NCI-H2227 (cell line): ENCODE measurements at regions not wholly inside any gene's neighbourhood (a gene's known extent, or its start where the extent isn't known, plus 50 kb on each side); places are given as distances from the start of the nearest gene placed in this dataset.
"Not testable (repeated sequence)": the region's sequence is repeated elsewhere in the genome, so short reads cannot be mapped to it uniquely, and the experiment has no call there.

Experiments used
- DNase-seq: peaks from one replicate; lab custom pipeline; 2025; ENCODE audit not compliant: unreplicated experiment; lab: John Stamatoyannopoulos, UW

- no peak for DNase-seq
These were observed 456.4 kb upstream of the CFAP20DC start for GRCh38 chr3:59506191-59506590.

DNA sequence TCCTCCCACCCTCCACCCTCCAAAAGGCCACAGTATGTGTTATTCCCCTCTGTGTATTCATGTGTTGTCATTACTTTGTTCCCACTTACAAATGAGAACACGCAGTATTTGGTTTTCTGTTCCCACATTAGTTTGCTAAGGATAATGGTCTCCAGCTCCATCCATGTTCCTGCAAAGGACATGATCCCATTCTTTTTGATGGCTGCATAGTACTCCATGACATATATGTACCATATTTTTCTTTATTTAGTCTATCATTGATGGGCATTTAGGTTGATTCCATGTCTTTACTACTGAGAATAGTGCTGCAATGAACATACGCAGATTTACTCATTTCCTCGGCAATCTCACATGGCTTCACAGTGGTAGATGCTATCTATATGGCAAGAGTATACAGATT, 453.6 kb upstream of the CFAP20DC start:
- no peak for DNase-seq

DNA sequence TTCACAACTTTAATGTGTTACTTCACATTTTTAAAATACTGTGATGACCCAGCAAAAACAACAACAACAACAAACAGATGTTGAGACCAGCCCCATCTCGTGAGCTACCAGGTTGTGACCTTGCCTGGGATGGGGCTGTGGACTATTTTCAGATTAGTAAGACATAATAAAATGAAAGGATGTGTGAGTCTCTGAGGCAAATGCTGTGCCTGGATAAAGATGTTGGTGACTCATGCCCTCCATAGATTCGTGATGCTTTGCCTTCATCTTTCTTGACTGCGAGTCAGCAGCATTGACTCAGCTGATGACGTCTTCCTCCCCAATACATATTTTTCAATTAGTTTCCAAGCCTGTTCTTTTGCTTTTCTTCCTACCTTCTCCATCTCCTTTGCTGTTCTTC, 453.0 kb upstream of the CFAP20DC start:
- no peak for DNase-seq

DNA sequence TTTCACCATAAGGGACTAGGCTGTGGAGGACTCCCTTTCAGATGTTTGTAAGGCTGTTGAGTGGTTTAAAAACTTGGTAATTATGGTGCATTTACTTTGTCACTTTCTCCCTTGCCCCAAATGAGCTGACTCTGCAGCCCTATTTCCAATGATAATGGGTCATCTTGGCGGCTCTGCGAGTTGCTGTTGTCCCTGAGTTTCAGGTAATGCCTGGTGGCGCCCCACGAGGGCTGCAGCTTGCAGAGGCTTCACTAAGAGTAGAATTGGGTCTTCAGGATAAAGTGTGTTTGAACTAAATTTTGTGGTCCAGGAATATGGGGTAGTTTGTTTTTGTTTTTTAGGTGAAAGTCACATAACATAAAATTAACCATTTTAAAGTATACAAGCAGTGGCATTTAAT, 450.1 kb upstream of the CFAP20DC start:
- no peak for DNase-seq

- no peak for DNase-seq
These were observed 449.2 kb upstream of the CFAP20DC start for GRCh38 chr3:59499000-59499399.

DNA sequence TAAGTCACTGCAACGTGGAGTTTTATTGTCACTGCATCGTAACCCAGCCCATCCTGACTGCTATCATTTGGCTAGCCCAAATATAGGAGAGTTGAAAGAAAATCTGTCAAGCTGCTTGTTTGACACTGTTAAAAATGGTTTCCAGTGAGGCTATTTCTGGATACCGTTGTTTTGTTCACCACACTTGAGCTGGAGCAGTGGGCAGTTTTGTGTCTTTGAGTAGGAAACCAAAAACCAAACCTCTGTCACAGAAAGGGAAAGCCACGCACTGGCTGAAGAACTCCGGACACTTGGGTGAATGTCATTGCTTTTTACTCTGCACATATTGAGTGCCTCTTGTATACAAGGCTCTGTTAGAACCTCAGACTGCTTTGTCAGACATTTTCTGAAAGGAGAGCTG, 446.4 kb upstream of the CFAP20DC start:
- no peak for DNase-seq

DNA sequence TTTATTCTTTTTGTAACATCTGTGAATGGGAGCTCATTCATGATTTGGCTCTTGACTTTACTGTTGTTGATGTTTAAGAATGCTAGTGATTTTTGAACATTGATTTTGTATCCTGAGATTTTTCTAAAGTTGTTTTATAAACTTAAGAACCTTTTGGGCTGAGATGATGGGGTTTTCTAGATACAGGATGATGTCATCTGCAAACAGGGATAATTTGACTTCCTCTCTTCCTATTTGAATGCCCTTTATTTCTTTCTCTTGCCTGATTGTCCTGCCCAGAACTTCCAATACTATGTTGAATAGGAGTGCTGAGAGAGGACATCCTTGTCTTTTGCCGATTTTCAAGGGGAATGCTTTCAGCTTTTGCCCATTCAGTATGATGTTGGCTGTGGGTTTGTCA, 445.1 kb upstream of the CFAP20DC start:
- not testable (repeated sequence) for DNase-seq

DNA sequence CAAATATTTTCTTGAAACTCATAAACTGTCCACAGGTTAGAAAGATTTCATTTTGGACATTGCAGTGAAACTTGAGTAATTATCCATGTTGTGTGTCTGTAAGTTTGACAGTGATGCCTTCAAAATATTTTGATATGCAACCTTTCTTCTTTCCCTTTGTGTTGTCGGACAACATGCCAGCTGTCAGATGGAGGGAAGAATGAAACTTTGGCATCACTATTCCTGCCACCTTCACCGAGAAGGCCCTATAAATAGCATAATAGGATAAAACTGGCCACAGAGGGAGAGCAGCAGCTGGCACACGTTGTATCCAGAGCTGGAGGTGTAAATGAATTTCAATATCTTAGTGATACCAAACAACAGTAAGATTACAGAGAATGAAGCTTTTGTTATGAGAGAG, 436.7 kb upstream of the CFAP20DC start:
- DNase-seq: no peak

DNA sequence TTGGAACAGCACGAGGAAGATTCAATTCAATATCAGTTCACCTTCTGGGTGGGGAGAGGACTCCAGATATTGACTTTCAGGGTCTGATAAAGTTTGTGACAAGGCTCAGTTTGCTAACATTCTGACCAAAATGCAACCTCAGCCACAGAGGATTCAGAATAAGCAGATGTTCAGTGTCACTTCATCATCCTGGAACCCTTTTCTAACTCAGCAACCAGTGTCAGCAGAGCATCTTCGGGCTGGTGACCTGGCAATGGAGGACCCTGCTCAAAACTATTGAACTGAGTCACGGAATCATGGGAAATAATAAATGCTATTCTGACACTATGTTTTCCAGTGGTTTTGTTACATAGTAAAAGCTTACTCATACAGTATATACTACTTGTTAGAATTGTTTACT, 433.4 kb upstream of the CFAP20DC start:
- no peak for DNase-seq

DNA sequence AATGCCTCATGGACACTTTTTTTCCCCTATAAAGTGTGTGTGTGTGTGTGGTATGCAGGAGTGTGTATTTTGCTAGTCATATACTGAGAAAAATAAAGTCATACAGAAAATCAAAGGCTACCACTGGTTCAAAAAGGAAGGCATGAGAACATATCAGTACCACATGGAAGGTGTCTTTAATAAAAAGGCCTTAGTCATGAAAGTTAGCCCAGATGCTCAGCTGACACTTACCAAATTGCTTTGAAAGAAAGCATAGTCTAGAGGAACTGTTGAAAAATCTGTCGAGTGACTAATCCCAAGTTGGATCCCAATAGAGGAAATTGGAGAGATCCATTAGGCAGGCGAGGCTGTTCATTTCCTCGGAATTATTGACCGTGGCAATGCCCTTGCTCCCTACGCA, 432.9 kb upstream of the CFAP20DC start:
- DNase-seq: no peak

GRCh38 chr3:59481776-59482400, 432.1 kb upstream of the CFAP20DC start:
- DNase-seq: no peak

GRCh38 chr3:59480486-59480995, 430.7 kb upstream of the CFAP20DC start:
- DNase-seq: no peak

GRCh38 chr3:59473636-59474035, 423.8 kb upstream of the CFAP20DC start:
- DNase-seq: no peak

- DNase-seq: no peak
These were observed 422.7 kb upstream of the CFAP20DC start for GRCh38 chr3:59472541-59472940.

DNA sequence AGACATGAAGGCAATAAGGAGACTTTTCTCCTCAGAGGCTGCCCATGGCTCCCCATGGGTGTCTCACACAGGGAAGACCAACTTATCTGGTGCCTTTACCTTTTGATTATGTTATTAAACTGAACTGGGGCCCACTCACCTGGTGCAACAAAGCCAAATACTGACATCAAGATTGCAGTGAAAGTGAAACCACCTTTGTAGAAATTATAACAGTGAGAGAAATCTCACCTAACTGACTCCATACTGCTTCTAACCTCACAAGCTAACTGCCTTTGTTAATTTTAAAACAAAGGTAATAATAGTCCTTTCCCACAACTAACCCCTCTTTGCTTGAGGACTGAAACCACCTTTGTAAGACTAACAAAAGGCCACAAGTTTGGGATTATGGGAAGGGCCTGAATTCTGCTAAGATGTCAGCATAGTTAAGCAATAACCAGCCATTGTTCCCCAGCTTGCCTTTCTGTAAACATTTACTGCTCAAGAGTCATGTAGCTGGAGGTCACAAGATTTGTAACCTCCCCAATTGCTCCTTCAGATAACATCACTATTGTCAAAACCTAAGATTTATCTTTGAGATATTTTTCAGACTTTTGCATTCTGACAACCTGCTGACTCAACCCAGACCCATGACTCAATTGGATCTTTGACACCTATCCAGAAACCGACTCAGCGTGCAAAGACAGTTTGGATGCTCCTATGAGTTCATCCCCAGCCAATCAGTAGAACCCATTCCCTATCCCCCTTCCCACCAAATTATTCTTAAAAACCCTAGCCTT, 420.3 kb upstream of the CFAP20DC start:
- no peak for DNase-seq

DNA sequence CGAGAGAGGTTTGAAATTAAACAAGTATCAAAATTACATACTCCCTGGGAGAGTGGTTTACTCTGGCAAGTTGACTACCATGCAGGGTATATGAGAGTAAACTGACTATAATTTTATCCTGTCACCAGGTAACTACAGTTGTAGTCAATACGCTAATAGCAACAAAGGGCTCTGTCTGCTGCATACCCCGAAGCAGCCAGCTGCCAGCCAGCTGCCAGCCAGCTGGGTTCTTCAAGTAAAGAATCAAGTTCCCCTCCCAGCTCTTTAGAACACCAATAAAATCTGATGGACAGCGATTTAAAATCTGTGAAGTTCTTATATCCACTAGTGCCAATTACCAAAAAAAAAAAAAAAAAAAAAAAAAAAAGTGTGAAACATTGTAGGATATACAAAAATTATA, 417.7 kb upstream of the CFAP20DC start:
- DNase-seq: peak; percentile 21

DNA sequence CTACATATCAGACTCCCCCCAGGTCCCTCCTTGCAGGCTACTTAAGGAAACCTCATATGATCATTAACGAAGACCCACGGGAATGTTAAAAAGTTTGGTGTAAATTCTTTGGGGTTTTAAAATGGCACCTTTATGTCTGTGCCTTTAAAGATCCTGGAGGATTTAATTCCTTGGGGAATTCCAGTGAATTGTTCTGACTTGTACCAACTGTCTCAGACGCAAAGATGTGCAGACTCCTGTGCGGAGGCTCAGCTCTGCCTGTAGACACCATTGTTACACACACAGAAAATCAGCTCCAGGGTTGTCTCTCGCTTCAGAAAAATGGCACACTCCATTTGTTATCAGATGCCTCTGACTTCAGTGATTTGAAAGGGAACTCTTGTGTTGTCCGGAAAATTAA, 414.4 kb upstream of the CFAP20DC start:
- DNase-seq: no peak

DNA sequence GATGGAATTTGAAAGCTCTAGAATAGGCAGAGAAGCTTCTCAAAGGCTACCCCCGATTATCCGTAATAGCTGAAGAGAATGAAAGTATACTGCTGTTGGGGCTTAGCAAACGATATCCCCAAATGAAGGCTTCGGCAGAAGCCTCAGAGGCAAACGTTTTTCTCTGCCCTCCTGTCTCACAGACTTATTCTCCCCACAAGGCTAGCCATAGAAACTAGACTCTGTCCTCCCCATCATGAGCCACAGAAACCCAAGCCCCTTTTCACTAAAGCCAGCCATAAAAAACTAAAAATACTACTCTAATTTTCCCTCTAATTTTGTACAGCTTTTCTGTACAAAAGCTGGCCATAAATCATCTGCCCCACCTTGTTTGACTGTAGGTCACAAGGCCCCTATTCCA, 413.4 kb upstream of the CFAP20DC start:
- no peak for DNase-seq

DNA sequence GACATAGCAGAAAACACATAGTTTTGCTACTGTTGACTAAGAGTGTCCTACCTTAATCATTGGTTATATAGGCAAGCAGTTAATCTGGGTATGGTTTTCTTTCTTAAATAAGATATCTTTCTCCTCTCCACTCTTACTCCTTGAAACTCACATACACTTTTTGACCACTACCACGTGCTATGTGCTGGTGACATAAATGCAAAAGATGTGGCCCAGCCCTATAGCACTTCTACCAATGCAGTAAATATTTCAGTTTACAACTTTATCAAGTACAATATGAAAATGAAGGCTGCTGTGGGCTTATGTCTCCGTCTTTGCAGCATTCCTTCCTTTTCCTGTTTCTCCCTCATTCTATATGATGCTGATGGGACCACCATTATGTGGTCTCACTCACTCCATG, 410.2 kb upstream of the CFAP20DC start:
- DNase-seq: no peak

DNA sequence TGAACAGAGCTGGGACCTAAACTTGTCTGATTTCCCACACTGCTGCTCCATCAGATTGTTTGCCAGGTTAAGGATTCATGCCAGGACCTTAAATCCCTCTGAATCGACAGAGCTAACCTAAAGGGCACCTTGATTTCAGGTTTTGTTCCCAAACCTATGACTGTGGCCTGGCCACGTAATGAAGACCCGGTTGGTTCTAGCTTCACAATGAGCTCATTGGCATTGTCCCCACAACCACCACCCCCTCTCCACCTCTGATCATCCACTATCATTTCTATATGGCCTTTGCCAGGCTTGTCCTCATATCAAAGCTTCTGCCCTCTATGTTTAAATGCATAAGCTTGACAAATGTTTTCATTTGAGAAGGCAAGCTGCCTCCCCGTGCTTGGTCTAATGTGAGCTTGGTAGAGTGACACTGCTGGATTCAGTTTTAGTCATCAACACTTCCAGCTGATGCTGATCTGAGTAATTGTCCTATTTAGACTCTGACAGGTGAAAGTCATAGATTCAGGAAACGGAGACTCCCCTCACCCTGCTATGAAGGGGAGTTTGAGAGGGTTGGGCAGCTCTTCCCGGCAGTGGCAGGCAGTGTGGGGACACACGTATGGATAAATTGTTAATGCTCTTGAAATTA, 407.1 kb upstream of the CFAP20DC start:
- DNase-seq: no peak

- DNase-seq: no peak
These were observed 402.2 kb upstream of the CFAP20DC start for GRCh38 chr3:59451800-59452746.
